ENCODE measurements at regions not wholly inside any gene's neighbourhood (a gene's known extent, or its start where the extent isn't known, plus 50 kb on each side); places are given as distances from the start of the nearest gene placed in this dataset.

- TF ChIP-seq CTCF (IDR thresholded peaks at IDR 0.05) (no peak), POLR2A (IDR thresholded peaks at IDR 0.05) (no peak), EP300 (IDR thresholded peaks at IDR 0.05) (no peak)
Measured at GRCh38 chr10:109647627-109648026, 275.7 kb downstream of the XPNPEP1 start.

Measured in ovary (tissue), 3 donors.